Breast epithelium (tissue), 3 donors: ENCODE measurements at regions not wholly inside any gene's neighbourhood (a gene's known extent, or its start where the extent isn't known, plus 50 kb on each side); places are given as distances from the start of the nearest gene placed in this dataset.

Experiments
- CTCF ChIP-seq, 3 donors: fragments of 450-650 bp; IDR thresholded peaks; one replicate each; pipeline ENCODE4 v1.5.1; 2016 to 2017; ENCODE audit warnings: antibody characterized with exemption in 3 of 3, mild to moderate bottlenecking in 3 of 3, moderate library complexity in 3 of 3
- POLR2A ChIP-seq: fragments of 450-650 bp; IDR thresholded peaks from one replicate; pipeline ENCODE4 v1.6.1; 2016; ENCODE audit warnings: antibody characterized with exemption, mild to moderate bottlenecking, moderate library complexity

GRCh38 chr12:87378526-87378925, 650.7 kb downstream of the C12orf50 start:
- TF ChIP-seq CTCF (IDR thresholded peaks at IDR 0.05) (no peak), POLR2A (no peak)
